IPS-NIHi7 (cell line): ENCODE measurements at regions not wholly inside any gene's neighbourhood (a gene's known extent, or its start where the extent isn't known, plus 50 kb on each side); places are given as distances from the start of the nearest gene placed in this dataset.
"Not testable (repeated sequence)": the region's sequence is repeated elsewhere in the genome, so short reads cannot be mapped to it uniquely, and the experiment has no call there.

Experiments used
- DNase-seq: peaks from one replicate; pipeline ENCODE4 v3.0.0; 2012; ENCODE audit warnings: mixed read lengths; ENCODE audit errors: extremely low spot score

DNA sequence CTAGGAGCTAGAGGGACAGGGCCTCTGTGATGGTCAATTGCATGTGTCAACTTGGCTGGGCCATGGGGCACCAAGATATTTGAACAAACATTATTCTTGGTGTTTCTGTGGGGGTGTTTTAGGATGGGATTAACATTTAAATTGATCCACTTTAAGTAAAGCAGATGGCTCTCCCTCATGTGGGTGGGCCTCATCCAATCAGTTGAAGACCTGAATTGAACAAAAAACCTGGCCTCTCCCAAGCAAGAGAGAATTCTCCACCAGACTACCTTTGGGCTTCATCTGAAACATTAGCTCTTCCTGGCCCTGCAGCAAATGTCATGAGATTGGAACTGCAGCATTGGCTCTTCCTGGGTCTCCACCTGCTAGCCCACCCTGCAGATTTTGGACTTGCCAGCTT is 207.1 kb upstream of the ATP6AP2 start:
- no peak for DNase-seq

DNA sequence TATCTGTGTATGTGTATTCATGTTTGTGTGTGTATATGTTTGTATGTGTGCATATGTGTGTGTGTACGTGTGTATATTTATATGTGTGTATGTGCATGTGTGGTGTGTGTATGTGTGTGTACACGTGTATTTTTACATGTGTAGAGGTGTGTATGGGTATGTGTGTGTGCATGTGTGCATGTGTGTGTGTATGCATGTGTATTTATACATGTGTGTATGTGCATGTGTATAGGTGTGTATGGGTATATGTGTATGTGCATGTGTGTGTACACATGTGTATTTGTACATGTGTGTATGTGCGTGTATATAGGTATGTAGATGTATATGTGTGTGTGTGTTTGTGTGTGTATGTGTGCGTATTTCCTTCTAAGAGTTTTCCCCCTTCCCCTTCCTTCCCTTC is 207.7 kb upstream of the ATP6AP2 start:
- no peak for DNase-seq

DNA sequence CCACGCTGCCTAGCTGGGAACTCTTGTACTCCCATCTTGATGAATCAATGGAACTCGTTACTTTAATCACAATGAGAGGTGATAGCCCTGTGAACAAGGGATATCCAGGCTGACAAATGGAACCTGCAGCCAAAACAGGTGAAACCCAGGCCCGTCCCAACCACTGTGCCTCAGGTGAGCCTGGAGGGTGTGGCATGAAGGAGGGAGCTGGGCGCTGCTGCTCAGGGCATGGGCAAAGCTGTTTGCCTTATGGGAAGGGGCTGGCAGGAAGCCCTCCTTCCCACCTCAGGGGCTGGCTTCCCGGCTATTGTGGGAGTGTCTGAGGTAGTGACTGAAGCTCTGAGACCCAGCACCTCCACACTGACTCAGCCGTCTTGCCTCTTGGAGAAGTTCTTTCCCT is 209.4 kb upstream of the ATP6AP2 start:
- DNase-seq = no peak

DNA sequence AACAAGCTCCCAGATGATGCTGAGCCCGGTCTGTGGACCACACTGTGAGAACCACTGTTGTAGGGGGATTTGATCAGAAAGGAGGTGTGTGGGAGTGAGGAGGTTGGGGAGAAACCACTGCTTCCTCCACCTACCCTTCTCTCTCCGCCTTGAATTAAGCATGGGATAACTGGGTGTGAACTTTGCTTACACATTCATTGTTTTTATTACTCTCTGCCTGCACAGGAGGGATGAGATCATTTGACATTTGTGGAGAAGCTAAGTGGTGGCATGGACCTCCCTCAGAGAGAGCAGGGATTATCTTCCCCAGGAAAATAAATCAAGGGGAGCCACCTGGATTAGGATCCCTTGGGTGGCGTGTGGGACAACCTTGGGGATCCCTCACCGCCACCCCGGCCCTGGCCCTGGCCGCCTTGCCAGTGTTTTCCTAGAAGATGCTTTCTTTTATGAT is 212.1 kb upstream of the ATP6AP2 start:
- DNase-seq = no peak

DNA sequence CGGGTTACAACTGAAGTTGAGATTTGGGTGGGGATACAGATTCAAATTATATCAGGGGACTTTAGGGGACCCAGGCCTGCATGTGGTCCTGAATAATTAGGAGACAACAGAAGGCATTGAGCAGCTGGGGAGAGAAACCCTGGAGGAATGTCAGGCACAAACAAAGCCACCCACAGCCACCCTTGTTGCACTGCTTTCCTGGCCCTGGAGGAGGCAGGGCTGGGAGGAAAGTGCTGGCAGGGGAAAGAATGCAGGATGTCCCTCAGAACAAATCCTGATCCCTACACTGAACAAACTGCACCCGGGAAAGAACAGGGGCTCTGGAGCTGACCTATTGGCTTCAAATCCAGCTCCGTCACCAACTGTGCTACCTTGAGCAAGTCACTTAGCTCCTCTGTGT is 214.1 kb upstream of the ATP6AP2 start:
- peak; percentile 54 for DNase-seq

DNA sequence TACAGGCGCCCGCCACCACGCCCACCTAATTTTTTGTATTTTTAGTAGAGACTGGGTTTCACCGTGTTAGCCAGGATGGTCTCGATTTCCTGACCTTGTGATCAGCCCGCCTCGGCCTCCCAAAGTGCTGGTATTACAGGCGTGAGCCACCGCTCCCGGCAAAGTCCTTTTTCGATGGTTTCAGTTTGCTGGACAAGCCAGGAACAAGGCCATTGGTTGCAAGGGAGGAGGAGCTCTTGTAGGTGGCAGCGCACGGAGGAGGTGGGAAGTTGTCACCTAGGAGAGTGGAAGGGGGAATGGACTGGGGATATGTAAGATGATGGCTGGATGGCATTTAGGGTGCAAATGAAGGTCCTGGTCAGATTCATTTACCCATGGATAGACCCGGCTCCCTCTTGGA is 218.5 kb upstream of the ATP6AP2 start:
- DNase-seq = not testable (repeated sequence)

DNA sequence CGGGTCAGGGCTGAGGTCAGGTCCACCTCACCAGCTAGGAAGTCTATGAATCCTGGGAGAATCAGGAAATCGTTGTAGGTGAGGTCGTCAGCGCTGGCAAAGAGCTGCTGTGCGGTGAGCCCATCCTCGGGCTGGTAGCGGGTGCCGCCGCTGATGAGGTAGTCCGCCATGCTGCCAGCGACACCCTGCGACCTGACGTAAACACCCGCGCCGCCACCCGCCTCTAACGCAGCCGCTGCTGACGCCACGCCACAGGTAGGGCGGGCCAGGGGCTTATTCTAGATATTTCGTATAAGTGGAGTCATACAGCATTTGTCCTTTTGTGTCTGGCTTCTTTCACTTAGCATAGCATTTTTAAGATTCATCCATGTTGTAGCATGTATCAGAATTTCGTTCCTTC is 220.2 kb upstream of the ATP6AP2 start:
- DNase-seq = no peak

DNA sequence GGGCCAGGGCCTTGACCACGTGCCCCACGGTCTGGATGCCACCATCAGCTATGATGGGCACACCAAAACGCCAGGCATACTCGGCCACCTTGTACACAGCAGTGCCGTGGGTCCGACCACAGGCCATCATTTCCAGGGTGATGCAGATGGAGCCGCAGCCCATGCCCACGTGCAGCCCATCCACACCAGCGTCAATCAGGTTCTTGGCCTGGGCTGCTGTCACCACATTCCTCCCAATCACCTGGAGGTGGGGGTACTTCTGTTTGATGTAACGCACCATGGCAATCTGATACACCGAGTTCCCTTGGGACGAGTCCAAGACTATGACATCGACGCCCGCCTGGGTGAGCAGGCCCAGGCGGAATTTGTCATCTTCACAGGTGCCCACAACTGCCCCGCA is 221.2 kb upstream of the ATP6AP2 start:
- no peak for DNase-seq

DNA sequence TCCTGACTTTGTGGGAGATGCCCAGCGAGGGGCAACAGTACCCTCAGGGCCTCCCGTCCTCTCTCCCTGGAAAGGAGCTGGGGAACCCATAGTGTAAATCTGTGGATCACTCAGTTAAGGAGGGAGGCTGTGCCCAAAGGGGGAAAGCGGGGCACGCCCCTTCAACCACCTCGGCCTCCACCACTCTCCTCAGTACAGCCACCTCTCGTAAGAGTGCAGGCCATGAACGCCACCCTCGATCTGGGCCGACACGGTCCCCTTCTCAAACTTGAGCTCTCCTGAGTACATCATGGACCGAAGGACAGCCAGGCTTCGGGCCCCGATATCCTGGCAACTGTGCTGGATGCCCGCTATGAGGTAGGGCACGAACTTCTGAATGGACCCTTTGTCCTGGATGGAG is 221.8 kb upstream of the ATP6AP2 start:
- DNase-seq = no peak

DNA sequence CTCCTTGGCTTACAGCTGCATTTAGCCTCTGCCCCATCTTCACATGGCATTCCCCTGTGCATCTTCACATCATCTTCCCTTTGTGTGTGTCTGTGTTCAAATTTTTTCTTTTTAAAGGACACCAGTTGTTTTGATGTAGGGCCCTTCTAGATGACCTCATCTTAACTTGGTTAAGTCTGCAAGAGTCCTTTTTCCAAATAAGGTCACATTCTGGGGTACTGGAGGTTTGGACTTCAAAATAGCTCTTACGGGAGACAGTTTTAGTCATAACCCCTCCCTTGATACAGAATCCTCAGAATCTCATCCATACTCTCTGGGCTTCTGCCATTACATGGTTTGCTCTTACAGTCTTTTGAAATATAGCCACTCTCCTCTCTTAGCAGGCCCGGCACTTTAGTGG is 231.5 kb upstream of the ATP6AP2 start:
- DNase-seq = no peak

DNA sequence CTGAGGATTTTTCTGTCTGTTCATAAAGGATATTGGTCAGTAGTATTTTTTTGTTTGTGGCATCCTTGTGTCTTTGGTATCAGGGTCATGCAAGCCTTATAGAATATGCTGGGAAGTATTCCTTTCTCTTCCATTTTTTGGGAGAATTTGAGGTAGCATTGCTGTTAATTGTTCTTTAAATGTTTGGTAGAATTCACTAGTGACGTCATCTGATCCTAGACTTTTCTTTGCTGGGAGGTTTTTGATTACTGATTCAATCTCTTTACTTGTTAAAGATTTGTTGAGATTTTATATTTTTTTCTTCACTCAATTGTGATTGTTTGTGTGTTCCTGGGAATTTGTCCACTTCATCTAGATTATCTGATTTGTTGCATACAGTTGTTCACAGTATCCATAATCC is 234.4 kb upstream of the ATP6AP2 start:
- DNase-seq = no peak

DNA sequence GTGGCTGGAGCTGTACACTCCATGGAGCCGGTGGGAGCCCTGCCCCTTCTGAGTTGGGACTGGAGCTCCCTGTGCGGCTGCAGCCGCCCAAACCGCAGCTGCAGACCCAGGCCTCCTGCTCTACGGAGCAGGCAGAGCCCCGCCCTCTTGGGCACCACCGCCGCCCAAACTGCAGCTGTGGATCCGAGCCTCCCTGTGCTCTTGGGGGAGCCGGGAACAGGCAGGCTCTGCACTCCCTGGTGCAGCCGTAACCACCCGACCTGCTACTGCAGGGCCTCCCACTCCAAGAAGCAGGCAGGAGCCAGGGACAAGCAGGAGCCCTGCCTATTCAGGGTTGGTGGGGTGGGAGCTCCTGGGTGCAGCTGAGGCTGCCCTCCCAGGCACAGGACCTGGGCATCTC is 237.5 kb upstream of the ATP6AP2 start:
- no peak for DNase-seq

DNA sequence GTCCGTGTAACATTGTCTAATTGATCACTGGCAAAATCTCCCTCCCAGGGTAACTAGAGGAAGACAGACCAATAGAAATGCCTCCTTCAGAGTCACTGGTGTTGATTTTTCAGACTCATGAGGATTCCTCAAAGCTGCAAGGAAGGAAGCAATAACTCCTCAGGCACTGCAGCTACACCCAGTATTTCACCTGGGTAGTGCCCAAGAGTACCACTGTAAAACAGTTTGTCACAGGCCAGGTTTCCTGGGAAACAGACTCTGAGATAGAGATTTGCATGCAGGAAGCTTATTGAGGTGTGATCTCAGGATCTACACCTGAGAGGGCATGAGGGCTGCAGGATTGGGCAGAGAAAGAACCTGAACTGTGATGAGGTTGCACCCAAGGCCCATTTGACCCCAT is 240.7 kb upstream of the ATP6AP2 start:
- DNase-seq = no peak

DNA sequence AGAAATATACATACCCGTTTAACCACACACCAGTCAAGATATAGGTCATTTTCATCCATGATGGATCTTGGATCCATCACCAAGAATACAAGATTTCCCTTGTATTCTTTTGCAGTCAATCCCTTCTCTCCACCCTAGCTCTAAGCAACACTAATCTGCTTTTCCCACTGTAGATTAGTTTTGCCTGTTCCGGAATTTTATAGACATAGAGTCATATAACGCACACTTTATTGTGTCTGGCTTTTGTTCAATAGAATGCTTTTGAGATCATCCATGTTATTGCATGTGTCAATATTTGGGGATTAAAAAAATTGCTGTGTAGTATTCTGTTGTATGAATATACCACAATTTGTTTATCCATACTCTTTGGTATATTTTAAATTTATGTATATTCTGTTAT is 235.6 kb upstream of the BCOR start:
- DNase-seq = no peak

DNA sequence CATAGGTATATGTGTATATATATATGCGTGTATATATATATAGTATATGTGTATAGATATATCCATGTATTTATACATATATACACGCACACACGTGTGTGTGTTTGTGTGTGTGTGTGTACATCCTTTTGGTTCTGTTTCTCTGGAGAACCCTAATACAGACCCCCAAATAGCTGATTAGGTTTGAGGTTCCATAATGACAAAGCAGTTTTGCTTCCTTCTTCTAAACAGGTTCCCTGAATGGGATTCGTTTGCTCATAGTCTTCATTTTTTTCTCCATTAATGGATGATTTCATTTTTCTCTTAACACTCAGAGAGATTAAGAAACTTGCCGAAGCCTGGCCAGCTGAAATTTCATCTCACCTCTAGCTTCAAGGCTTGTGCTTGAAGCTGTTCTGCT is 234.0 kb upstream of the BCOR start:
- DNase-seq = no peak

DNA sequence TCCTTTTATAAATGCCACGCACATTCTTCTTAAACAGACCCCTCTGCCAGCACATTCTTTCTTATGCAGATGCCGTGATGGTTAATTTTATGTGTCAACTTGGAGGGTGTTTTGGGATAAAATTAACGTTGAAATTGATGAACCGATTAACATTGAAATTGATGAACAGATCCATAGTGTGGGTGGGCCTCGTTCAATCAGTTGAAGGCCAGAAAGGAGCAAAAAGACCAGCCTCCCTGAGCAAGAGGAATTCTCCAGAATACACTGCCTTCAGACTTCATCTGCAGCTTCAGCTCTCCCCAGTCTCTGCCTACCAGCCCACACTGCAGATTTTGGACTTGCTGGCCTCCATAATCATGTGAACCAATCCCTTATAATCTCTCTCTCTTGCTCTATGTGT is 233.6 kb upstream of the BCOR start:
- no peak for DNase-seq

DNA sequence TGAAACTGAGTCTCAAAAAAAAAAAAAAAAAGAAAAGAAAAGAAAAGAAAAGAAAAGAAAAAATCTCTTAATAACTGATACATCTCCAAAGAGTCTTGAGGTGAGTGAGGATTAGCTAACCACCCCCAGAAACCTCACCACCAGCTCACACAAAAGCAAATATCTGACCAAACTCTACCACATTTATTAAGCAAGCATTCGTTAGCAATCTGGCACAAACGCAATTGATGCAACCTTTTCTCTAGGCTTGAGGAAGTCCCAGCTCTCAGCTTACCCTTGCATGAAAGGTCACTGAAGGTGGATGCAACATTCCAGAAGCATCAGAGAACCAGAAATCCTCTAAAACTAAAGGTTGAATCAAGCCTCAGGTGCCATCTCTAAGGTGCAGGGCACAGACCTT is 231.9 kb upstream of the BCOR start:
- no peak for DNase-seq

DNA sequence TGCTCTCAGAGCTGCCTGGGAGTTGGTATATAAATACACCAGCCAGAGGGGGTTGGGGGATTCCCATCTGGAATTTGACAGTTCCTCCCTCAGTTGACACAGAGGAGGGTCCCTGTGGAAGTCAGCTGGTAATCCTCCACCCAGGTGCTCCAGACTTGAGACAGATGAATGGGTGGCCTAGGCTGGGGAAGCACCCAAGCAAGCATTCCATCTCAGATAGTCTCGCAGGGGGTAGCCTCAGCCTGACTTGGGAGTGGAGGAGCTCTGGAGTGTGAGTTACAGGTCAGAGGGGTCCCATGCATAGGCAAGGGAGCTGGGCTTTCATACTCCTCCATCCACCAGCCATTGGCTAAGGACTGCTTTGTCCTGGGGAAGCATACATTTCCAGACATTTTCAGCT is 229.3 kb upstream of the BCOR start:
- DNase-seq = no peak

DNA sequence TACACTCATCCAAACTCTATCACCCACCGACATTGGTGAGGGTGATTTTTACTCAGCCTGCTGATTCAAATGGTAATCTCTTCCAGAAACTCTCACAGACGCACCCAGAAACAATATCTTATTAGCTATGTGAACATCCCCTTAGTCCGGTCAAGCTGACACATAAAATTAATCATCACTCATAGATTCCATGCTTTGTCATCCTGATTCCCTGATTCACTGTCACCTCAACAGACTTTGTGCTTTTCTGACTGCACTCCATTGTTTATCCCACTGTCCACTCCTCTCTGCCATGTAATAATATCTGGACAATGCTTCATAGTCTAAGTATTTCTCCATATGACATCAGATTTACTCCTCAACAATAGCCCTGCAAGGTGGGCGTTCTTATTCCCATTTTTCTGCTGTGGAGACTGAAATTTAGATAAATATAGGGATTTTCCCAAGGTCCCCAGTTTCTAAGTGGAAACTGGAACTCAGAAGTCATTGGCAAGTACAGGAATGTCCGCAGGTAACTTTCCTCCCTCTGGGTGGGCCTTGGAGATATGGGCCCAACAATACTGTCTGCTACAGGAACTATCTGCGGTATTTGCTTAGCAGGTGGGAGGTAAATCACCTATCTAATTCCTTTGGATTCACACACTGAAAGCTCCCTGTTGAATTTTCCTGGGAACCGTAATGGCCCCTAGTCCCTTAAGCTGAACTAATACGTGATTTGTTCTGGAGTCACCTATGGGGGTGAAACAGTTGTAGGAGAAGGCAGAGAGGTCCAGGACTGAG is 228.6 kb upstream of the BCOR start:
- DNase-seq = no peak

DNA sequence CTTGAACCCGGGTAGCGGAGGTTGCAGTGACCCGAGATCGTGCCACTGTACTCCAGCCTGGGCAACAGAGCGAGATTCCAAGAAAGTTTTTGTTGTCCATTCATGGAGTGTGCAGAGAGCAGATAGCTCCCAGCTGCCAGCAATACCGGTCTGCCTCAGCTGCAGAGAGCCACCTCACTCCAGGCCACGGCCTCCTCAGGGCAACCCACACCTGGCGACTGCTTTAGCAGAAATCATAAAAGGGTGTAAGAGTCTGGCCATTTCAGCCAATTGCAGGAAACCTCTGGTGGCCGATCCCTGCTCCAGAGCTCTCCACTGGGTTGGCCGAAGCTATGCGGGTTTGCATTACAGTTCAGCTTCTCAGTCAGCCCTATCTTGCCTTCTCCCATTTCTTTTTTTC is 227.4 kb upstream of the BCOR start:
- no peak for DNase-seq

DNA sequence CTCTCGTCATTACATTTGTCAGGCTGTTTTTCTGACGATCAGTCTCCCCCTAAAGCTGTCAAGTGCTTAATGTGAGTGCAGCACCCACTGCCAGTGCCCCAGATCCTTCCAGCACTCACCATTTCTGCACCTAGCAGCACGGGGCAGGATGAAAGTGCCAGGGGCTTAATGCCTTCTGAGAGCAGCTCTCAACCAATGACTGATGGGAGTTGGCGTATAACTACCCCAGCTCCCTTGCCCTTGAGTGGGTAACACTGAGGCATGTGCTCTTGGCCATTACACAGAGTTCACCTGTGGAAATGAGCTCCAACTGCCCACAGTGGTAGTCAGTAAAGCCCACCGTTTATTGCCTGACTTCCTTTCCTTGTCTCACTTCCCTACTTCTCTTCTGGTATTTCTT is 226.2 kb upstream of the BCOR start:
- DNase-seq = no peak

DNA sequence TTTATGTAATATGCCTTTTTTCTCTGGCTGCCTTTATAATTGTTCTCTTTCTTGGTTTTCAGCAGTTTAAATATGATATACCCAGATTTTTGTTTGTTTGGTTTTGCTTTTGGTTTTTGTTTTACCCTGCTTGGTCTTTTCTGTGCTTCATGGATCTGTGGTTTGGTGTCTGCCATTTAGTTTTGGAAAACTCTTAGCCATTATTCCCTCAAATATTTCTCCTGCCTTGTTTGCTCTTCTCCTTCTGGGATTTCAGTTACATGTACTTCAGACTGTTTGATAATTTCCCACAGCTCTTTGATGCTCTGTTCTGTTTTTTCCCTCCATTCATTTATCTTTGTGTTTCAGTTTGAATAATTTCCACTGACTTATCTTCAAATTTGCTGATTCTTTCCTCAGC is 223.1 kb upstream of the BCOR start:
- DNase-seq = no peak

DNA sequence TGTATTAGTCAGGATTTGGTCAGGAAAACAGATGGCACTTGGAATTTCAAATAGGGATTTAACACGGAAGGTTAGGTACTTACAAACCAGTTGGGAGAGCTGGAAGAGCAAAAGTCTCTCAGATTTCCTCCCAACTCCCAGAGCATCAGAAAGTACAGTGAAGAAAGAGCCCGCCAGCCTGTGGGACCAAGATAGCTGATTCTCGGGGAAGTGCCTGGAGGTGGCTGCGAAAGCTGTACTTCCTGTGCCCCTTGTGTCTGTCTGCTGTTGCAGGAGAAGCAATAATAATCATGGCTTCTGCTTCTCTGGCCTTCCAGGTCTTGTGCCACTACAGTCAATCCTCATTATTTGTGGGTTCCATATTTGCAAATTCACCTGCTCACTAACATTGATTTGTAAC is 221.0 kb upstream of the BCOR start:
- no peak for DNase-seq

DNA sequence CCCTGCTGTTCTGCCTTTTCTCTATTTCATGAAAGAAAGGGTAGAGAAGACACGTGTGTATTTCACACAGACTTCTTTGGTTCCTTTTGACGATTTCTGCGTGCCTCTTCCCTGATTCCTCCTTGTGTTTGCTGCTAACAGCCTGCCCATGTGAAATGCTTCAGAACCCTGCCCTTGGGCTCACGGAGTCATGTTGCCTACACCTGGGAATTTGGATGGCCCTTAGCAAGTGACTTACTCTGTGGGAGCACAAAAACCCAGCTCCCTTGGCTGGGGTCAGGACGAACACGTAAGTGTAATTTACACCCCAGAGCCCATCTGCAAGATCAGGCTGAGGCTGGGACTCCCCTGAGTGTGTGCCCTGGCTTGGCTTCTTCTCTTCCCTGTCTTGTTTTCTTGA is 220.3 kb upstream of the BCOR start:
- no peak for DNase-seq
